DOHH2 (cell line): ENCODE measurements at regions not wholly inside any gene's neighbourhood (a gene's known extent, or its start where the extent isn't known, plus 50 kb on each side); places are given as distances from the start of the nearest gene placed in this dataset.
"Not testable (repeated sequence)": the region's sequence is repeated elsewhere in the genome, so short reads cannot be mapped to it uniquely, and the experiment has no call there.

Experiments used
- H3F3A ChIP-seq: fragments of 200-600 bp; sonication (generic), shearing (Covaris generic); 2 replicates; pipeline ENCODE4 v1.6.0; 2016; ENCODE audit warnings: antibody characterized with exemption, mild to moderate bottlenecking; ENCODE audit not compliant: control insufficient read depth, insufficient read depth
- H3K27ac ChIP-seq: fragments of 200-600 bp; sonication (generic); 2 replicates; pipeline ENCODE4 v1.5.1; 2014; ENCODE audit warnings: low read depth, mild to moderate bottlenecking, low read length, moderate library complexity
- H3K27me3 ChIP-seq: fragments of 200-600 bp; sonication (generic); 2 replicates; pipeline ENCODE4 v1.6.1; 2014; ENCODE audit warnings: mild to moderate bottlenecking, low read length, mixed read lengths; ENCODE audit not compliant: control insufficient read depth
- H3K36me3 ChIP-seq: fragments of 200-600 bp; sonication (generic); 2 replicates; pipeline ENCODE4 v1.6.1; 2014; ENCODE audit warnings: mild to moderate bottlenecking, low read length, moderate library complexity, mixed read lengths; ENCODE audit not compliant: control insufficient read depth
- H3K4me1 ChIP-seq: fragments of 200-600 bp; sonication (generic); 2 replicates; pipeline ENCODE4 v1.6.1; 2014; ENCODE audit warnings: mild to moderate bottlenecking, low read length, mixed read lengths; ENCODE audit not compliant: control insufficient read depth
- H3K4me2 ChIP-seq: fragments of 200-600 bp; sonication (generic); 2 replicates; pipeline ENCODE4 v1.6.0; 2014; ENCODE audit warnings: mild to moderate bottlenecking, low read length, moderate library complexity
- H3K4me3 ChIP-seq: fragments of 200-600 bp; sonication (generic); 2 replicates; pipeline ENCODE4 v1.5.1; 2014; ENCODE audit warnings: mild to moderate bottlenecking, low read length, mixed read lengths
- H3K79me2 ChIP-seq: fragments of 200-600 bp; sonication (generic); 2 replicates; pipeline ENCODE4 v1.6.1; 2014; ENCODE audit warnings: mild to moderate bottlenecking, low read length, mixed read lengths; ENCODE audit not compliant: control insufficient read depth
- H3K9me2 ChIP-seq: fragments of 200-600 bp; sonication (generic); replicated peaks from 2 replicates; pipeline ENCODE4 v1.6.1; 2014; ENCODE audit warnings: mild to moderate bottlenecking, low read length, mixed read lengths; ENCODE audit not compliant: control insufficient read depth
- H3K9me3 ChIP-seq: fragments of 200-600 bp; sonication (generic); 2 replicates; pipeline ENCODE4 v1.6.1; 2014; ENCODE audit warnings: antibody characterized with exemption, low read length, mixed read lengths; ENCODE audit not compliant: control insufficient read depth, insufficient read depth
- H4K20me1 ChIP-seq: fragments of 200-600 bp; sonication (generic); 2 replicates; pipeline ENCODE4 v1.6.0; 2014; ENCODE audit warnings: low read depth, mild to moderate bottlenecking, antibody characterized with exemption, low read length, moderate library complexity; ENCODE audit not compliant: control insufficient read depth, insufficient read depth
- CTCF ChIP-seq: fragments of 200-600 bp; sonication (generic); IDR thresholded peaks from one replicate; pipeline ENCODE4 v1.5.1; 2014; ENCODE audit warnings: antibody characterized with exemption, mild to moderate bottlenecking, low read depth, low read length; ENCODE audit not compliant: poor library complexity, severe bottlenecking
- EZH2phosphoT487 ChIP-seq: fragments of 200-600 bp; sonication (generic); IDR thresholded peaks from 2 replicates; pipeline ENCODE4 v1.6.1; 2017; ENCODE audit warnings: borderline replicate concordance, mild to moderate bottlenecking, antibody characterized with exemption, low read length, moderate library complexity, mixed read lengths

DNA sequence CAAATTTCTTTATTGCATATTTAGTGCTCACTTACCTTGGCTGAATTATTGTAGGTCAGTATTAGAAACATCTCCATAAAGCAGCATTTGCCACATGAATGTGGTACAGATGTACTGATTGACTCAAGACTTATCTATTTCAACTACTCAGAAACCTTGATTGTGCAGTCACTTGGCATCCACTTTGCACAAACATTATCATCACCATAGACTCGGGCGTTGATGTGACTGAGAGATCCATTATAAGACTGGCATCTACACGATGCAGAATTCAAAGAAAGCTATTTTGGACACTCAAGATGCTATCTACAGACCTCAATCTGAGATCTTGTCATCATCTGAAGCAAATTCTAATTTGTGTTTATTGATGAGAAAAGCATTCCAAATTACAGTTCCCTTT, 102.8 kb upstream of the USP25 start:
- H3K27ac ChIP-seq: no peak overlapping the region
- H4K20me1 ChIP-seq: no peaks in the 10 kb centered on the region
- H3K27me3 ChIP-seq: no peaks in the 10 kb centered on the region
- H3K4me1 ChIP-seq: no peaks in the 10 kb centered on the region
- no peaks in the 10 kb centered on the region for H3K36me3 ChIP-seq
- H3K9me2 ChIP-seq: no peaks in the 10 kb centered on the region
- H3K4me3 ChIP-seq: no peak overlapping the region
- H3F3A ChIP-seq: no peaks in the 10 kb centered on the region
- no peaks in the 10 kb centered on the region for H3K9me3 ChIP-seq
- TF ChIP-seq CTCF: no peak
- no peak for TF ChIP-seq EZH2phosphoT487
- H3K79me2 ChIP-seq: no peaks in the 10 kb centered on the region
- no peak overlapping the region for H3K4me2 ChIP-seq

GRCh38 chr21:15627823-15628222, 102.0 kb upstream of the USP25 start:
- H4K20me1 ChIP-seq: no peaks in the 10 kb centered on the region
- TF ChIP-seq CTCF: no peak
- no peak for TF ChIP-seq EZH2phosphoT487
- no peak overlapping the region for H3K4me2 ChIP-seq
- H3F3A ChIP-seq: no peaks in the 10 kb centered on the region
- no peaks in the 10 kb centered on the region for H3K79me2 ChIP-seq
- H3K4me1 ChIP-seq: no peaks in the 10 kb centered on the region
- H3K36me3 ChIP-seq: no peaks in the 10 kb centered on the region
- H3K27me3 ChIP-seq: no peaks in the 10 kb centered on the region
- no peak overlapping the region for H3K27ac ChIP-seq
- H3K4me3 ChIP-seq: no peak overlapping the region
- H3K9me3 ChIP-seq: no peaks in the 10 kb centered on the region
- no peaks in the 10 kb centered on the region for H3K9me2 ChIP-seq

- H3K9me3 ChIP-seq: no peaks in the 10 kb centered on the region
- no peak overlapping the region for H3K4me3 ChIP-seq
- H3K36me3 ChIP-seq: no peaks in the 10 kb centered on the region
- H4K20me1 ChIP-seq: no peaks in the 10 kb centered on the region
- H3K4me1 ChIP-seq: no peaks in the 10 kb centered on the region
- no peaks in the 10 kb centered on the region for H3K9me2 ChIP-seq
- no peaks in the 10 kb centered on the region for H3K79me2 ChIP-seq
- H3K27ac ChIP-seq: no peak overlapping the region
- no peak overlapping the region for H3K4me2 ChIP-seq
- no peak for TF ChIP-seq CTCF
- no peak for TF ChIP-seq EZH2phosphoT487
- no peaks in the 10 kb centered on the region for H3F3A ChIP-seq
- no peaks in the 10 kb centered on the region for H3K27me3 ChIP-seq
Measured at GRCh38 chr21:15631342-15631741, 98.4 kb upstream of the USP25 start.

DNA sequence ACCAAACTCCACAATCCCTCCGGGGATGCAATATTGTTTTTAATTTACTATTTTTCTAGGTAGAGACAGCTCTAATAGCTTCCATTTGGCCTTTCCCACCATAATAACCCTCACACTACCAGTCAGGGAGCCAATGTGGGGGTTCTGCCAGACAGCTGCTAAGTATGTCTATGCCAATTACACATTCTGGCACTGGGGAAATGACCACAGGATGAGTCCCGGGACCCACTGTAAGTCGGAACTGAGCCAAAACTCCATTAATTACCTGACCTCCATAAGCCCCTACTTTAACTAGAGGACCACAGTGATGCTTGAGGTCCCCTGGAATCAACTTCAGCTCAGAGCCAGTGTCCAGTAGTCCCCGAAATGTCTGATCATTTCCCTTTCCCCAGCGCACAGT, 95.2 kb upstream of the USP25 start:
- not testable (repeated sequence) for H3K4me3 ChIP-seq, H3K27ac ChIP-seq, H3K9me2 ChIP-seq, H3K36me3 ChIP-seq, H3K4me1 ChIP-seq, H3K79me2 ChIP-seq, H3K27me3 ChIP-seq, H3F3A ChIP-seq, H4K20me1 ChIP-seq, H3K4me2 ChIP-seq, H3K9me3 ChIP-seq
